Left lung (tissue), 4 donors: ENCODE measurements at regions not wholly inside any gene's neighbourhood (a gene's known extent, or its start where the extent isn't known, plus 50 kb on each side); places are given as distances from the start of the nearest gene placed in this dataset.

Experiments
- ATAC-seq: fragments of 200-7000 bp; cut with Tn5 transposase; one replicate; pipeline ENCODE4 v1.9.1; 2020; ENCODE audit warnings: moderate library complexity
- DNase-seq, 4 donors: peaks; one replicate each; pipeline ENCODE4 v3.0.0-alpha.2; 2013 to 2020
- H3K27ac ChIP-seq, 2 donors: fragments of 200-600 bp; sonication (generic) in 1 of 2; one replicate each; pipeline versions ENCODE4 v1.5.0 to v1.8.0; 2020 to 2021
- H3K27me3 ChIP-seq, 2 donors: fragments of 200-600 bp; sonication (generic) in 1 of 2; one replicate each; pipeline versions ENCODE4 v1.5.0 to v1.8.0; 2020 to 2021
- H3K36me3 ChIP-seq, 2 donors: fragments of 200-600 bp; sonication (generic) in 1 of 2; one replicate each; pipeline versions ENCODE4 v1.5.0 to v1.8.0; 2020 to 2021
- H3K4me1 ChIP-seq, 2 donors: fragments of 200-600 bp; one replicate each; pipeline ENCODE4 v1.8.0; 2021
- H3K4me3 ChIP-seq, 2 donors: fragments of 200-600 bp; sonication (generic) in 1 of 2; one replicate each; pipeline versions ENCODE4 v1.5.0 to v1.8.0; 2020 to 2021; ENCODE audit warnings: mild to moderate bottlenecking in 1 of 2
- H3K9me3 ChIP-seq, 2 donors: fragments of 200-600 bp; sonication (generic) in 1 of 2; one replicate each; pipeline versions ENCODE4 v1.5.0 to v1.8.0; 2020 to 2021
- intact Hi-C, 2 donors: fragments of 100-400 bp; cut with DNase I; formaldehyde crosslinking; loops; one replicate each; pipeline versions ENCODE4 v1.11.2 to v1.14.2; 2022
- TF ChIP-seq, protein P1 (sequence below), 2 donors: fragments of 200-600 bp; sonication (generic) in 1 of 2; IDR thresholded peaks; one replicate each; pipeline versions ENCODE4 v1.5.0 to v1.8.0; 2021; ENCODE audit warnings: antibody characterized with exemption in 2 of 2
- donor health status: DM: no; HTN: yes; CAD: no.
- donor health status: DM: no; HTN: no; CAD: no.

DNA sequence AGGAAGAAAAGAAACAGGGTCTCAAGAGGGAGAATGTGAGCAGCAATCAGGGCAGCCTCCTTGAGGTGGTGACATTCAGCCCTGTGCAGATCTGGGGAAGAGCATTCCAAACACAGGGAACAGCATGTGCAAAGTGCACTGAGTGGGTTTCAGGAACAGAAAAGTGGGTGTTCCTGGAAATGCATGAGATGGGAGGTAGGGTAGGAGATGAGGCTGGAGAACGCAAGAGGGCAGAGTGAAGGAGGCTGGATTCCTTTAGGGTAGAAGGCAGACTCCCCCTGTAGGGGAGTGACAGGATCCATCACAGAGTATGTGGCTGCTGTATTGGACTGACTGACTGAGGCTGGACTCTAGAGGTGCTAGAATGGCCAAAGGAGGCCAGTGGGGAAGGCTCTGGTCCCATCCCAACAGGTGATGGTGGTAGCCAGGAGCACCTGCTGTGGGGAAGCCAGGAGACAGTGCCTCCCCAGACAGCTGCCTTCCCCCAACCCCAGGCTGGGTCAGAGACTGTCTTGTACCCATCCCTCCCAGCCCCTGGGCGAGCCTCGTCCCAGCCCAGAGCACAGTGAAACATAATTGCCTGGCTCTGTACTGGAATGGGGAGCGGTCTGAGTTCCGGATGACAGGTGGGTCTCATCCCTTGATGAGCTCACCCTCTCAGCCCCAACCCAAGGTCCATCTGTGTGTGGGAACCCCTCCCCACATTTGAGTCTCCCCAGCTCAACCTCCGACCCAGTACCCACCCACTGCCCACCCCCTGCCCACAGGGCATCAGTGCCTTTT is 419.4 kb downstream of the MN1 start:
- DNase-seq (no peak), ATAC-seq (no peak)
- Histone ChIP-seq H3K36me3 (no peaks in the 10 kb centered on the region), H3K4me3 (no peak overlapping the region), H3K27ac (no peak overlapping the region), H3K9me3 (no peaks in the 10 kb centered on the region), H3K4me1 (peaks cover 0 to 7% of the 10 kb centered on the region in 2 donors), H3K27me3 (peaks cover 0 to 12% of the 10 kb centered on the region in 2 donors)
- intact Hi-C loops = no loop called here
- TF ChIP-seq, protein P1, sequence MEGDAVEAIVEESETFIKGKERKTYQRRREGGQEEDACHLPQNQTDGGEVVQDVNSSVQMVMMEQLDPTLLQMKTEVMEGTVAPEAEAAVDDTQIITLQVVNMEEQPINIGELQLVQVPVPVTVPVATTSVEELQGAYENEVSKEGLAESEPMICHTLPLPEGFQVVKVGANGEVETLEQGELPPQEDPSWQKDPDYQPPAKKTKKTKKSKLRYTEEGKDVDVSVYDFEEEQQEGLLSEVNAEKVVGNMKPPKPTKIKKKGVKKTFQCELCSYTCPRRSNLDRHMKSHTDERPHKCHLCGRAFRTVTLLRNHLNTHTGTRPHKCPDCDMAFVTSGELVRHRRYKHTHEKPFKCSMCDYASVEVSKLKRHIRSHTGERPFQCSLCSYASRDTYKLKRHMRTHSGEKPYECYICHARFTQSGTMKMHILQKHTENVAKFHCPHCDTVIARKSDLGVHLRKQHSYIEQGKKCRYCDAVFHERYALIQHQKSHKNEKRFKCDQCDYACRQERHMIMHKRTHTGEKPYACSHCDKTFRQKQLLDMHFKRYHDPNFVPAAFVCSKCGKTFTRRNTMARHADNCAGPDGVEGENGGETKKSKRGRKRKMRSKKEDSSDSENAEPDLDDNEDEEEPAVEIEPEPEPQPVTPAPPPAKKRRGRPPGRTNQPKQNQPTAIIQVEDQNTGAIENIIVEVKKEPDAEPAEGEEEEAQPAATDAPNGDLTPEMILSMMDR (IDR thresholded peaks at IDR 0.05) = no peak

DNA sequence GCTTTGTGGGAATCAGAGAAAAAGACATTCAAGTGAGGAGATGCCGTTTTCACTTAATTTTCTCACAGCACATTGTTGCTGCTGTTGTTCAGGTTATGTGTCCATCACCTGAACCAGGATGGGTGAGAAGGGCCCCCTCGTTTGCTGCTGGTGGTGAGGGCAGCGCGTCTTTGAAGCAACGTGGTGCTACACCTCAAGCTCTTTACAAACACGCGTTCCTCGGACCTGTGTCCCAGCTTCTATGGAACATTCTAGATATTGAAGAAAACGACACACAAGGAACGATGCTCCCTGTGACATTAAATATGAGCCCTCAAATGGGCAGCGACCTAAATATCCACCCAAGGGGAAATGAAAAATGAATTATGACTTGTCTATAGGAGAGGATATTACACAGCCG is 418.6 kb downstream of the MN1 start:
- H3K9me3 ChIP-seq = no peaks in the 10 kb centered on the region
- TF ChIP-seq, protein P1 (IDR thresholded peaks at IDR 0.05) = no peak
- peaks cover 0 to 6% of the 10 kb centered on the region in 2 donors for H3K4me1 ChIP-seq
- DNase-seq (no peak), ATAC-seq (no peak)
- no peak overlapping the region for H3K4me3 ChIP-seq
- no peaks in the 10 kb centered on the region for H3K36me3 ChIP-seq
- intact Hi-C loops = no loop called here
- H3K27me3 ChIP-seq = peaks cover 0 to 12% of the 10 kb centered on the region in 2 donors
- H3K27ac ChIP-seq = no peak overlapping the region

DNA sequence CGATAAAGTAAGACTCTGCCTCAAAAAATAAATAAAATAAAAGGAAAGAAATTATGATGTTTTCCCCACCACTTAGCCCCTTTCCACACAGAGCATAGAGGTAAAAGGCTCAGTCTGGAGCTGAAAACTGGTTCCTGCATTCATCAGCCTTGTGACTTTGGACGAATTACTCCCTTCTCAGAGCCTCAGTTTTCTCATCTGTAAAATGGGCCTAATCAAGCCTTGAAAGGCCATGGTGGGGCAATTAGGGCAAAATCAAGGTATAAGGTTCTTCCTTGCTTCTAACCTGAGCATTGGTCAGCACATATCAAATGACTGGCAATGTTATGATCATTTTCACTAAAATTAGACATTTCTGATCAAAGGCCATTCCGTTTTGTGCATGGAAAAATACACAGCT is 417.7 kb downstream of the MN1 start:
- Histone ChIP-seq H3K36me3 (no peaks in the 10 kb centered on the region), H3K27me3 (peaks cover 0 to 17% of the 10 kb centered on the region in 2 donors), H3K4me1 (no peaks in the 10 kb centered on the region), H3K27ac (no peak overlapping the region), H3K9me3 (no peaks in the 10 kb centered on the region), H3K4me3 (no peak overlapping the region)
- ATAC-seq = no peak
- DNase-seq = no peak
- intact Hi-C loops = no loop called here
- TF ChIP-seq, protein P1 (IDR thresholded peaks at IDR 0.05) = no peak

DNA sequence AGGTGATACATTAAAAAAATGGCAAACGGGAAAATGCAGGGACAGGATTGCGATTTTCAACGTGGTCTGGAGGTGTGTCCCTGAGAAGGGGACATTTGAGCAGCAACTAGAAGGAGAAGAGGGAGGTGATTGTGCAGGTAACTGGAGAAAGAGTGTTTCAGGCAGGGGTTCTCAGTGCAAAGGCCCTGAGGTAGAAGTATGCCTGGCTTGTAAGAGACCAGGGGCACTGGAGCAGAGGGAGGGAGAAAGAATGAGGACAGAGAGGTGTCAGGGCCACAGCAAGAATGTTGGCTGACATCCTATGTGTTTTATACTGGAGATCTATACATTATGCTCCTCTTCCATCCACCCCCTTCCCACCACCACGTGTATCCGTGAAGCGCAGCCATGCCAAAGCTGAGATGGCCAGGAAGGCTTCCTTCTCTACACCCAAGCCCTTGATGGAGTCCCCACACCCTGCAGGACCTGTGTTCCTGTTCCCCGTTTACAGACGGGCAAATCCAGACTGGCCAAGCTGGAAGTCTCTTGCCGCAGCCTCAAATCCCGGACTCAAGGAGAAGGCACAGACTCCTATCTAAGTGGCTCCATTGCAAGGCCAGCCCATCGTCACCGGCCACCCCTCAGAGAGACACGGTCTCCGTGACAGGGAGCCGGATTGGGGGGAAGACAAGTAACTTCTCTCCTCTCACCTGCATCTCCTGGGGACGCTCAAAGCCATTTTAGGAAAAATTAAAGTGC is 416.1 kb downstream of the MN1 start:
- no peaks in the 10 kb centered on the region for H3K4me1 ChIP-seq
- intact Hi-C loops = no loop called here
- DNase-seq = no peak
- no peak overlapping the region for H3K4me3 ChIP-seq
- TF ChIP-seq, protein P1 (IDR thresholded peaks at IDR 0.05) = no peak
- peaks cover 0 to 21% of the 10 kb centered on the region in 2 donors for H3K27me3 ChIP-seq
- no peaks in the 10 kb centered on the region for H3K9me3 ChIP-seq
- no peaks in the 10 kb centered on the region for H3K36me3 ChIP-seq
- ATAC-seq = no peak
- H3K27ac ChIP-seq = no peak overlapping the region

DNA sequence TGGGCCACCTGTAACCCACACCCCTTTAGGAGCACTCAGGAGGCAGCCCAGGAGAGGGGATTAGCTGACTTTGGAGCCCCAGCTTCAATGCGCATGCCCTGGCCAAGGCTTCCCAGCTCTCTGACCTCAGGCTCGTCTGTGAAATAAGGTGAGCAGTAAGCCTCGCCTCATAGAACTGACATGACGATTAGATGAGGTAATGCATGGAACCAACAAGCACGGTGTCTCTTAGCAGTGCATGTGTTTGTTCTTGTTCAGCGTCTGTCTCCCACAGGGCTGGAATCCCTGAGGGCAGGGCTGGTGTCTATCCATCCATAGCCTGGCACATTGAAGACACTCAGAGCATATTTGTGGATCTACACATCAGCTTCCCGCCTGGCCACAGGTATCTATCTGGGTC is 415.4 kb downstream of the MN1 start:
- ATAC-seq (no peak), DNase-seq (no peak)
- H3K27me3 ChIP-seq = peaks cover 0 to 21% of the 10 kb centered on the region in 2 donors
- intact Hi-C loops = no loop called here
- H3K4me3 ChIP-seq = no peak overlapping the region
- H3K36me3 ChIP-seq = no peaks in the 10 kb centered on the region
- no peaks in the 10 kb centered on the region for H3K4me1 ChIP-seq
- TF ChIP-seq, protein P1 (IDR thresholded peaks at IDR 0.05) = no peak
- no peak overlapping the region for H3K27ac ChIP-seq
- no peaks in the 10 kb centered on the region for H3K9me3 ChIP-seq
